GM12878 (cell line): ENCODE measurements at regions not wholly inside any gene's neighbourhood (a gene's known extent, or its start where the extent isn't known, plus 50 kb on each side); places are given as distances from the start of the nearest gene placed in this dataset.

ENCODE experiments used
- ATF7 ChIP-seq: fragments of 450-650 bp; IDR thresholded peaks from 2 replicates; pipeline ENCODE4 v1.6.1; 2016; ENCODE audit warnings: low read depth, mild to moderate bottlenecking
- POLR2AphosphoS5 ChIP-seq: IDR thresholded peaks from 2 replicates; pipeline ENCODE4 v1.6.1; 2011; ENCODE audit warnings: mild to moderate bottlenecking, low read length, inconsistent platforms

- no peak for TF ChIP-seq ATF7
- TF ChIP-seq POLR2AphosphoS5 = no peak; the same call in 1 of the 2 replicates
Measured at GRCh38 chr9:1927546-1927945, 87.6 kb upstream of the SMARCA2 start.
